ENCODE measurements at regions not wholly inside any gene's neighbourhood (a gene's known extent, or its start where the extent isn't known, plus 50 kb on each side); places are given as distances from the start of the nearest gene placed in this dataset.

- H3K27me3 Mint-ChIP-seq (ENCODE audit: insufficient read depth, low read depth, poor library complexity): peaks cover 1% of the 10 kb centered on the region
- Histone ChIP-seq H3K36me3 (ENCODE audit: insufficient read depth) (no peaks in the 10 kb centered on the region), H3K4me1 (ENCODE audit: insufficient read depth) (no peaks in the 10 kb centered on the region), H3K79me2 (replicated peaks; ENCODE audit: insufficient read depth) (no peaks in the 10 kb centered on the region), H4K20me1 (replicated peaks; ENCODE audit: insufficient read depth) (no peaks in the 10 kb centered on the region), H2AFZ (no peak overlapping the region), H3F3A (replicated peaks; ENCODE audit: low read depth) (no peaks in the 10 kb centered on the region), H3K4me2 (no peak overlapping the region), H3K27me3 (ENCODE audit: insufficient read depth) (no peaks in the 10 kb centered on the region), H3K9me2 (ENCODE audit: insufficient read depth) (no peaks in the 10 kb centered on the region), H3K27ac (ENCODE audit: low read depth) (no peak overlapping the region), H3K4me3 (no peak overlapping the region)
- H3K4me1 Mint-ChIP-seq: peaks cover 2% of the 10 kb centered on the region; the same call in 1 of the 3 replicates
- no peak overlapping the region for H3K27ac Mint-ChIP-seq
- TF ChIP-seq ZNF462 (CRISPR knock-in tag; IDR thresholded peaks at IDR 0.05) (no peak), CTCF (conservative IDR thresholded peaks at IDR 0.05; ENCODE audit: low read depth in 2 of 2) (peak; percentile 51 to 71; a peak in 3 of 4 replicates)
- DNase-seq (ENCODE audit: low spot score) (peak; percentile 17), ATAC-seq (peak; percentile 43; the same call in 2 of the 3 replicates)
- H3K4me3 Mint-ChIP-seq: no peak overlapping the region
- no peaks in the 10 kb centered on the region for H3K36me3 Mint-ChIP-seq (ENCODE audit: low read depth)
- no peaks in the 10 kb centered on the region for H3K9me3 Mint-ChIP-seq
Observed at GRCh38 chr5:28779161-28779754, 1740.9 kb upstream of the CDH9 start.

GRCh38 chr5:28770307-28770706 is 1731.9 kb upstream of the CDH9 start:
- H3K4me1 ChIP-seq (ENCODE audit: insufficient read depth): no peaks in the 10 kb centered on the region
- no peaks in the 10 kb centered on the region for H3K79me2 ChIP-seq (replicated peaks; ENCODE audit: insufficient read depth)
- no peak overlapping the region for H2AFZ ChIP-seq
- no peaks in the 10 kb centered on the region for H3K36me3 Mint-ChIP-seq (ENCODE audit: low read depth)
- H3K4me3 Mint-ChIP-seq: no peak overlapping the region
- DNase-seq (ENCODE audit: low spot score) (no peak), ATAC-seq (no peak)
- H3K4me1 Mint-ChIP-seq: no peaks in the 10 kb centered on the region
- H3K4me2 ChIP-seq: no peak overlapping the region
- H3F3A ChIP-seq (replicated peaks; ENCODE audit: low read depth): no peaks in the 10 kb centered on the region
- no peak overlapping the region for H3K27ac Mint-ChIP-seq
- H4K20me1 ChIP-seq (replicated peaks; ENCODE audit: insufficient read depth): no peaks in the 10 kb centered on the region
- H3K36me3 ChIP-seq (ENCODE audit: insufficient read depth): no peaks in the 10 kb centered on the region
- no peak overlapping the region for H3K4me3 ChIP-seq
- H3K27me3 Mint-ChIP-seq (ENCODE audit: insufficient read depth, low read depth, poor library complexity): no peaks in the 10 kb centered on the region
- no peaks in the 10 kb centered on the region for H3K27me3 ChIP-seq (ENCODE audit: insufficient read depth)
- no peak overlapping the region for H3K27ac ChIP-seq (ENCODE audit: low read depth)
- no peaks in the 10 kb centered on the region for H3K9me3 Mint-ChIP-seq
- no peaks in the 10 kb centered on the region for H3K9me2 ChIP-seq (ENCODE audit: insufficient read depth)
- TF ChIP-seq CREB1 (CRISPR knock-in tag; IDR thresholded peaks at IDR 0.05; ENCODE audit: low read depth) (no peak), ZNF462 (CRISPR knock-in tag; IDR thresholded peaks at IDR 0.05) (no peak)

All from GM23338 (cell line).